ENCODE measurements at regions not wholly inside any gene's neighbourhood (a gene's known extent, or its start where the extent isn't known, plus 50 kb on each side); places are given as distances from the start of the nearest gene placed in this dataset.

DNA sequence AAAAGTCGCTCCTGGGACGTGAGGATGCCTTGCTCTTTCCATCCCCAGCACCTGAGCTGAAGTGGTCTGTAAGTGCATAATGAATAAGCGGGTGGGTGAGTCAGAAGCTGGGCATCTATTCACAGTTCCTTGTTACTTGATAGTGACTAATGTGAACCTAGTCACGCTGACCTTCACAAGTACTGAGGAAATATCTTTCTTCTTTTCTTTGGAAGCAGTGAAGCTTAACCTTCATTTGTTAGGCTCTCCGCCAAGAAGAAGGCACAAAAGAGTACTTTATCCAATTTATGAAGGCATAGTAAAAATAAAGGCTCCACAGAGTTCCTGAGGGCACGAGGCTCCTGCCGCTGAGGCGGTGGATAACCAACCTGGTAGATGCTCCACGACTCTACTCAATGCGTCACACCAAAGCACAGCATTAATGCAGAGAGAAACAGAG lies 475.7 kb upstream of the SLIT2 start:
- Mint-ChIP-seq H3K27me3 (no peaks in the 10 kb centered on the region), H3K9me3 (no peaks in the 10 kb centered on the region), H3K36me3 (ENCODE audit: low read depth) (no peaks in the 10 kb centered on the region), H3K27ac (no peak overlapping the region), H3K4me1 (ENCODE audit: low read depth) (no peaks in the 10 kb centered on the region), H3K4me3 (no peak overlapping the region)
- intact Hi-C loops (cut with micrococcal nuclease), result no loop called here

DNA sequence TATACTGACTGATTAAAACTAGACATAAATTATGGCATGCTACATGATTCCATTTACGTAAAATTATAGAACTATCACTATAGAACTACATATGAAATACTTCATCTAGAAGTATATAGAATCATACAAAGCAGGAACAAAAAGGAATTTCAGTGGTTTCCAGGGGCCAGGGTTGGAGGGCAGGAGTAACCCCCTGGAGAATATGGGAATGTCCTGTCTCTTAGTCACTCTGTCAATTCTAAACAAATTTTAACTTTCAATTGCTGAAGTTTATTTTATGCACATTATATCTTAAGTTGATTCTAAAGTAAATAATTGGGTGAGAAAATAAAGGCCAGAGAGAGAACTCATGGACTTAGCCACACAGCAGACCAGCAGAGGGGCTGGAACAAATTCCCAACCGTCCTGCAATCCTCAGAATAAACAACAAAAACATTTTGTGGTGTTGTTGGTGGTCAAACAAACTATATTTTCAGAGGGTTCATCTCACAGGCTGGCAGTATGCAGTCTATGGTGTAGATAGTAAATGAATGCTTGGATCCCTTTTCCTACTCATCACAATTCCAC lies 476.9 kb upstream of the SLIT2 start:
- intact Hi-C loops (cut with micrococcal nuclease), result no loop called here
- Mint-ChIP-seq H3K27ac (no peak overlapping the region), H3K27me3 (no peaks in the 10 kb centered on the region), H3K4me3 (no peak overlapping the region), H3K9me3 (peaks cover 8% of the 10 kb centered on the region), H3K4me1 (ENCODE audit: low read depth) (no peaks in the 10 kb centered on the region), H3K36me3 (ENCODE audit: low read depth) (no peaks in the 10 kb centered on the region)

DNA sequence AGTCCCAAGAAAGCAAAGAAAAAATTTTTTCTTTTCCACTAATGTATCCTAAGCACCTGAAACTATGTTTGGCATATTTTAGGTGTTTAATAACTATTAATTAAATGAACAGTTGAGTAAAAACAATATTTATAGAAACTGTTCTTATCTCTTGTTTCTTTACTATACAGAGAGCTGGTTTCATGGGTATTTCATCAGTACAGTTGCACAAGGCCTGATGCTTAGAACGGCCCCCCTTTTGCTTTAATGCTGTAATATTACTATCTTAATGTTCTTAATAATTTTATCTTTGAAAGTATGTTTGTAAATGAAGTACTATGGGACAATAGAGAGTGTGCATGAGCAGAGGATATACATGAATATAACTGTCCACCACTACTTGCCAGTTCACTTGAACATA lies 479.1 kb upstream of the SLIT2 start:
- Mint-ChIP-seq H3K36me3 (ENCODE audit: low read depth) (no peaks in the 10 kb centered on the region), H3K27me3 (no peaks in the 10 kb centered on the region), H3K4me3 (no peak overlapping the region), H3K4me1 (ENCODE audit: low read depth) (no peaks in the 10 kb centered on the region), H3K27ac (no peak overlapping the region), H3K9me3 (peaks cover 14% of the 10 kb centered on the region)
- intact Hi-C loops (cut with micrococcal nuclease), result no loop called here

DNA sequence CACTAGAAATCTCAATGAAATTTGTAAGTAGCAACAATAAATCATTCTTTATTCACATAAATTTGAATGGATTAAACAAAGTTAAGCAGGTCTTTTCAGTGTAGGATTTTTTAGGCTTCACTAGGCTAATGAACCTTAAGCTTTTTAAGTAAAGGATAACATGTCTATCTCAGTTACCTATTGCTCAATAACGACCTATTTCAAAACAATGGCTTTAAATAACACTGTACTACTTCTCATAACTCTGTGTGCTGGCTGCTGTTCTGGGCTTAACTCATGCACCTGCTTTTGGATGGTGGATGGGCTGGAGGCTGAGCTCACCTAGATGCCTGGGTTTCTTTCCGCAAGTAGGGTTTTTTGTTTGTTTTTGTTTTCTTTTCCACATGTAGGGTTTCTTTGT lies 495.0 kb upstream of the SLIT2 start:
- Mint-ChIP-seq H3K36me3 (ENCODE audit: low read depth) (no peaks in the 10 kb centered on the region), H3K27ac (no peak overlapping the region), H3K27me3 (no peaks in the 10 kb centered on the region), H3K4me1 (ENCODE audit: low read depth) (no peaks in the 10 kb centered on the region), H3K4me3 (no peak overlapping the region), H3K9me3 (no peaks in the 10 kb centered on the region)
- intact Hi-C loops (cut with micrococcal nuclease), result no loop called here

DNA sequence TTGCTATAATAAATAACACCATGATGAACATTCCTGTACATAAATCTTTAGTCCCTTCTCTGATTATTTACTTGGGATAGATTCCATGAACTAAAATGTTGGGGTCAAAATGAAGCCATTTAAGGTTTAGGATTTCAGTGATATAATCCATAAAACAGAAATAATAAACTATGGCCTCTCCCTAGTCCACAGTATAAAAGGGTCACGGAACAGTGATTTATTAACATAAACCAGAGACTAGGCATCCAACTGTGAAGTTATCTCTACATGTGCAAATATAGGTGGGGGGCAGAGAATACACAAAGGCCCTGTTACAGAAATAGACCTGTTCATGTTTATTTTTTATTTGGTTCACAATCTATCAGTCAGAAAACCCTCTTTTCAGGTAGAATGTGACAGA lies 499.1 kb upstream of the SLIT2 start:
- Mint-ChIP-seq H3K9me3 (peaks cover 9% of the 10 kb centered on the region), H3K27me3 (no peaks in the 10 kb centered on the region), H3K27ac (no peak overlapping the region), H3K4me1 (ENCODE audit: low read depth) (no peaks in the 10 kb centered on the region), H3K36me3 (ENCODE audit: low read depth) (no peaks in the 10 kb centered on the region), H3K4me3 (no peak overlapping the region)
- intact Hi-C loops (cut with micrococcal nuclease), result no loop called here

DNA sequence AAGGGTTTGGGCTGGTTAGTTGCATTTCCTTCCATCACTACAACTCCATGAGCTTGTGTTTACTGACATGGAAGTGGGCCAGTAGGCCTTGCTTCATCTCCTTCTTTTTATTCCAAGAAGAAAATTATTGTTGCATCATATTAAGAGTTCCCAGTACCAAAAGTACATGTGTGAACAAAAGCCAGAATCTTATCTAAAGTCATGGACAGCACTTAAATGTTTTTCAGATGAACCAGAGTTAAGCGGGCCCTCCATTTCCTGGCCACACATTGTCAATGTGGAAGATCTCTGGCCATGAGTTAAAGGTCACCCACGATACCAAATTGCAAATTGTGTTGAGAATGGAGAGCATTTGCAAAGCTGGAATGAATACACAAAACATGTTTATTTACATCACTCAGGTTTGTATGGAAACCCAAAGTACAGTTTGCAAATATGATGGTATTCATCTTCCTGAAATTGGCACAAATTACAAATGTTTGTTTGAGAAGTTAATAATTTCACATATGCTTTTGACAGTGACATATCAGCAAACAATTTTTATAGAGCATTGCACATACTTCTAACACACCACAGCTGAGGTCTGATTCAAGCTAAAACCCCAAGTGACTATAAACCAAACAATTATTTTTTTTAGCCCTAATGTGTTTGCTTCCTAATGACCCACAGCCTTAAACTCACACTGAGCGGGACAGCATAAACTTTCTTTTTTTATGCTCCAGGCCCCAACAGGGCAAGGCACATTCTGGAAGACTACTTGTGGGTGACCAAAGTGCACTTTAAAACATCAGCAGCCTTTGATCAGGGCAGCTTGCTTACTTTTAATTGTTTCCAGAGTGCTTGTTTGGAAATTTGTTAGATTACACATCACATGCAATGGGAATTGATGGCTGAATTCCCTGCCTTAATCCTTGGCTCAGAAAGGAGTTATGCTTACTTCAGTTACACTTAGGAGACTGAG lies 502.9 kb upstream of the SLIT2 start:
- Mint-ChIP-seq H3K27ac (no peak overlapping the region), H3K4me1 (ENCODE audit: low read depth) (no peaks in the 10 kb centered on the region), H3K27me3 (no peaks in the 10 kb centered on the region), H3K9me3 (peaks cover 9% of the 10 kb centered on the region), H3K4me3 (no peak overlapping the region), H3K36me3 (ENCODE audit: low read depth) (no peaks in the 10 kb centered on the region)
- intact Hi-C loops (cut with micrococcal nuclease), result no loop called here

DNA sequence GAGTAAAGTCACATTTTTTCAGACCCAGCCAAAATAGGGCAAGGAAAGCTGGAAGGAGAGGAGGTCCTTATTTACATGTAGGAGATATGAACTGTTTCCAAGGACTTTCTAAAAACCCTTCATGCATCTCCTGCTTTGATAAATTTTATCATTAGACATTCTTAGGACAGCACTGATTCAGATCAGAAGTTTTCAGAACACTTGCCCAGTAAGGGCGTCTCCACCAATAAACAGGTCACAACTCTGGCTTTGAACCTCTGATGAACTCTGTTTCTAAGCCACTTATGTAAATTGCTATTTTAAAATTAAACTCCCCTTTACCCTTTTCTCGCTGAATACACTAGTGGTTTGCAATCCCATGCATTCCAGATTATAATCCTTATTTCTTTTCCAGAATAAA lies 505.3 kb upstream of the SLIT2 start:
- Mint-ChIP-seq H3K9me3 (peaks cover 9% of the 10 kb centered on the region), H3K27me3 (no peaks in the 10 kb centered on the region), H3K4me1 (ENCODE audit: low read depth) (no peaks in the 10 kb centered on the region), H3K27ac (no peak overlapping the region), H3K36me3 (ENCODE audit: low read depth) (no peaks in the 10 kb centered on the region), H3K4me3 (no peak overlapping the region)
- intact Hi-C loops (cut with micrococcal nuclease), result no loop called here

DNA sequence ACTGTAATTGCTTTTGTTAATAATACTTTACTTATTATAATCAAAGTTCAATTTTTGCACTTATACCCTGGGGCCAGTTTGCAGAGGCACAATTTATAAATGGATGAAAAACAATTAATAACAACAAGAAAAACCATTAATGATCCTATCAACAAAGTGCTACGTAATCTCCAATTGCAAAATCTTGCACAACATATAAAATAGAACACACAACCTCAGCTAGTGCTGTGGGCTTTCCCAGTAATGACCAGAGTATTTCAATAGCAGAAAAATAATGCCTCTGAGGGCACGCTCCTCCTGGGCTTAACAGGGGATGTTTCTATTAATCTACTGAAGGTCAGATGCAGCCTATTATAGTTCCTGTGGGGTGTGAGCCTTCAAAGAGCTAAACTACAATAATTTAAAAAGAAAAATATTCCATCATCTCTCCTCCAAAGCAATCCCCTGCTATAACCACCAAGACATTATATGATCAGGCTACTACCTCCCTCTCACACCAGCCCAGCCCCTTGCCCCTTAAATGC lies 508.5 kb upstream of the SLIT2 start:
- H3K36me3 Mint-ChIP-seq (ENCODE audit: low read depth), result no peaks in the 10 kb centered on the region
- no peak overlapping the region for H3K4me3 Mint-ChIP-seq
- H3K4me1 Mint-ChIP-seq (ENCODE audit: low read depth), result no peaks in the 10 kb centered on the region
- no peaks in the 10 kb centered on the region for H3K27me3 Mint-ChIP-seq
- H3K27ac Mint-ChIP-seq, result no peak overlapping the region
- intact Hi-C loops (cut with micrococcal nuclease), result no loop called here
- no peaks in the 10 kb centered on the region for H3K9me3 Mint-ChIP-seq

DNA sequence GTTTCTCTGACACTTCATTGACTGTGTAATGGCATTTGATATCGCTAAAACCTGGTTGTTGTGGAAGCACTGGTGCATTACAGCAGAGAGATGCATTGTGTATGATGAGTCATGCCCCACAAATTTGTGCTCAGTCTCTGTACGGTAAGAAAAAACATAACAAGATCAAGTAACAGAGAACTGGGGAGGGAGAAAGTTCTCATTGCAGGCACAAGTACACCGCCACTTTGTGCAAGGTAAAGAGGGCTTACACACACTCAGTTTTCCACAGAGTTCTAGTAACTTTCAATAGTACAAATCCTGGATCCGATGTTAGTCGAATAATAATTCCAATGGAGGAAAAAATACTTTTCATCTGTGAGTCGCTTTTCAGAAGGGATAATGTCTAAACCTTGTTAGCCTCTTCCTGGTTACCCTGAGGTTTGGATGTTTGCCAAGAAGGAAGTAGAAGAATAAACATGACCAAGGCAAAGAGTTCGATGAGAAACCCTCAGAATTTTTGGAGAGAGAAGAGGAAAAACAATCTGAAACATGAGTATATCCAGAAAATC lies 512.5 kb upstream of the SLIT2 start:
- Mint-ChIP-seq H3K36me3 (ENCODE audit: low read depth) (no peaks in the 10 kb centered on the region), H3K4me3 (no peak overlapping the region), H3K4me1 (ENCODE audit: low read depth) (no peaks in the 10 kb centered on the region)

DNA sequence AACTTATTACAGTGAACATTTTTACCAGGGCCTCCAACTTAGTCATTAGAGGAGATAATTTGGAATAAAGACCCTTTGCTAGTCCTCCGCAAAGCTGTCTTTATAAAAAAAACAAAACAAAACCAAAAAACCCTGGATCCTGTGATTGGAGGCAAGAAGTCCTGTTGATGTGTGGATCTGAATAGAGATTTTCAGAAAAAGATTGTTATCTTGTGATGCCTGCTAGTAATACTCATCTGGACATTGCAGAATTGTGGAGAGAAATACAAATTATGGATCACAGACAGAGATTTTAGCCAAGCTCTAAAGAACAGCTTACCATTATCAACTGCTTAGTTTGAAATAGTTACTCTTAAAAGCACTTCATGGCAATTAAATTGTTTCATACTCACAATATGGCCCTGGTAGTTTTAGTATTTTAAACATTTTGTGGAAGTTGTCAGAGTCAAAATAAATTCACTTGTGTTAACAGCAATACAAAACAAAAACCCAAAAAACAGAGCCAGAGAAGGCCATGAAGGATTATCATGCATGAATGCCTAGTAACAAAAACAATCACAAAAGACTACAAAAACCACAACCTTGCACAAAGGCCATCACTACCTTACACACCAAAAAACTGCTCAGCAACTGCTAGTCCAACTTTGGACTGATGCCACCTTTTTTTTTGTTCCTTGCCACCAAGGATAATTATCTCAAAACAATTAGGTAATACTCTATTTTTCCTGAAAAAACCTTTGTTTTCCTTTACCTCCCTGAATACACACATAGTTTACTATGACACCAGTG lies 514.5 kb upstream of the SLIT2 start:
- intact Hi-C loops (cut with micrococcal nuclease), result no loop called here
- Mint-ChIP-seq H3K9me3 (peaks cover 8% of the 10 kb centered on the region), H3K4me3 (no peak overlapping the region), H3K27me3 (no peaks in the 10 kb centered on the region), H3K4me1 (ENCODE audit: low read depth) (no peaks in the 10 kb centered on the region), H3K36me3 (ENCODE audit: low read depth) (no peaks in the 10 kb centered on the region), H3K27ac (no peak overlapping the region)

More for the DNA sequence above, 512.5 kb upstream of the SLIT2 start:
- Mint-ChIP-seq H3K27ac (no peak overlapping the region), H3K27me3 (no peaks in the 10 kb centered on the region), H3K9me3 (peaks cover 5% of the 10 kb centered on the region)
- intact Hi-C loops (cut with micrococcal nuclease), result no loop called here

DNA sequence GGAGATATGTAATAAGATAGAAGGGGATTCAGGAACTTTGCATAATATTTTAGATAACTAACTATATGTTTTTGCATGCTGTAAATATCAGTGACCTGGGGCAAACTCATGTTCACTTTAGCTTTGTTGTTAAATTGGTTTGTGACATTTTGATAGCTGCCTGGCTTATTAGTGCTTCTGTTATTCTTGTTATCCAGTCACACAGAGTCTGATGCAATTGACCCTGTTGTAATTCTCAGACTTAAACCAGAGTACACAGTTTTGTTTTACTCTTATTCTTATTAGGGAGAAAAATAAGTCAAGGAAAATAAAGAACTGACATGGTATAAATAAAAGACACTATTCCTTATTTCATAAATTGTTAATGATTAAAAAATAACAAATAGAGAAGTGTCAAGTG lies 516.7 kb upstream of the SLIT2 start:
- peaks cover 8% of the 10 kb centered on the region for H3K9me3 Mint-ChIP-seq
- H3K36me3 Mint-ChIP-seq (ENCODE audit: low read depth), result no peaks in the 10 kb centered on the region
- no peak overlapping the region for H3K4me3 Mint-ChIP-seq
- no peak overlapping the region for H3K27ac Mint-ChIP-seq
- H3K27me3 Mint-ChIP-seq, result no peaks in the 10 kb centered on the region
- H3K4me1 Mint-ChIP-seq (ENCODE audit: low read depth), result peaks cover 3% of the 10 kb centered on the region
- intact Hi-C loops (cut with micrococcal nuclease), result no loop called here

DNA sequence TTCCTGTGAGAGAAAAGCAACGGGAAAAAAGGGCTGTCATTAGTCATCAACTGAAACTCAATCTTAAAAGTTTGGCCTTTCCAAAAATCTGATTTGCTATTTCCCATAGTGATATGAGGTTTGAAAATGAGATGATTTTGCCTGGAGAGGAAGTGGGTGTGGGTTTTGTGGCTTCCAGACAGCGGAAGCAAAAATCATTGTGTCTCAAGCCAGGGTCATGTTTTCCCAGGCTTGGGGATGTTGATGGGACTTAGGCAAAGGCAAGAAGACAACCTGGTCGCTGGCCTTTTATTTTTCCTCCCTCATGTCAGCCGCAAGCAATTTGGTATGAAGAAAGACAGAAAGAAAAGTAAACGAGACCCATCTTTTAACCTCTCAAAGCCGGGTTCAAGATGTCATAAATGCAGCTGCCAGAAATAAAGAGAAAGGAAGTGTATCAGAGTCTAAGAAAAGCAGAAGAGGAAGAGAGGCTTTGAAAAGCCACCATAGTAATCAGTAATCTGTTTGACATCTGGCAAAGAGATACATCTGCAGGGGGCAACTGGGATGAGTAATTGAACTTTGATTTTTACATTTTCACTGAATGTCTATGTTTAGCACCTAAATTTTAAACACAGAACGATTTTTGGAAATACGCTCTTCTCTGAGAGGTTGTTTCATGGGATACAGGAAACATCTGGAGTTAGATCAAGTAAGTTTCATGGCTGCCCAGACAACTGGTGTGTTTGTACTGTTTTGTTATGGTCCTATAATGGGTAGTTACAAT lies 521.6 kb upstream of the SLIT2 start:
- Mint-ChIP-seq H3K36me3 (ENCODE audit: low read depth) (no peaks in the 10 kb centered on the region), H3K9me3 (peaks cover 8% of the 10 kb centered on the region), H3K27ac (no peak overlapping the region), H3K4me1 (ENCODE audit: low read depth) (peaks cover 8% of the 10 kb centered on the region), H3K27me3 (no peaks in the 10 kb centered on the region), H3K4me3 (no peak overlapping the region)
- intact Hi-C loops (cut with micrococcal nuclease), result no loop called here

DNA sequence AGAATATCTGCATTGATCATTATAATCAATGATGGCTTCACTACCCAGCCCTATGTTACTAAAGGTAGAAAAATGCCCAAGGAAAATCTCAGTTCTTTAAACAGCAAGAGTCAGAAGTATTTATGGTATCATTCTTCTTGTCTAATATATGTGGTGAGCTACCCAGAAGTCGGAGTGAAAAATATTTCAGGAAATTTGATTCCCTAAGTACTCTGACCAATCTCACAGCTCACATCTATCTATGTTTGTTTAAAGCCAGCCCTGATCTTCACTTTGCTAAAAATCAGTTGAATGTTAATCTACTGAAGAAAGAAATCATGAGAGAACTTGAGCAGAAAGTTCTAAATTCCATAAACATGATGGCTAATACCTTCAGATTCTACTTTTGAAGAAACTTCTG lies 522.9 kb upstream of the SLIT2 start:
- H3K9me3 Mint-ChIP-seq, result no peaks in the 10 kb centered on the region
- H3K4me1 Mint-ChIP-seq (ENCODE audit: low read depth), result peaks cover 8% of the 10 kb centered on the region
- H3K27ac Mint-ChIP-seq, result no peak overlapping the region
- no peaks in the 10 kb centered on the region for H3K27me3 Mint-ChIP-seq
- H3K4me3 Mint-ChIP-seq, result no peak overlapping the region
- intact Hi-C loops (cut with micrococcal nuclease), result no loop called here
- H3K36me3 Mint-ChIP-seq (ENCODE audit: low read depth), result no peaks in the 10 kb centered on the region

All from dendritic cell treated with granulocyte-macrophage colony-stimulating factor and Interleukin-4, amounts not matched to agents 40 ng/mL and 50 ng/mL, for 4 days (primary cell).